HG02571 (cell line): ENCODE measurements at regions not wholly inside any gene's neighbourhood (a gene's known extent, or its start where the extent isn't known, plus 50 kb on each side); places are given as distances from the start of the nearest gene placed in this dataset.
"Not testable (repeated sequence)": the region's sequence is repeated elsewhere in the genome, so short reads cannot be mapped to it uniquely, and the experiment has no call there.

Experiments used
- ATAC-seq: cut with Tn5 transposase; IDR thresholded peaks from one replicate; pipeline ENCODE4 v1.9.1; 2021; ENCODE audit warnings: mild to moderate bottlenecking, moderate library complexity; ENCODE audit not compliant: unreplicated experiment

- no peak for ATAC-seq
These were observed 174.2 kb upstream of the ATP10A start for GRCh38 chr15:26037369-26037768.

- no peak for ATAC-seq
These were observed 170.4 kb upstream of the ATP10A start for GRCh38 chr15:26033493-26033892.

- ATAC-seq: no peak
These were observed 169.2 kb upstream of the ATP10A start for GRCh38 chr15:26032162-26032846.

- not testable (repeated sequence) for ATAC-seq
These were observed 166.5 kb upstream of the ATP10A start for GRCh38 chr15:26029586-26029985.

- no peak for ATAC-seq
These were observed 166.0 kb upstream of the ATP10A start for GRCh38 chr15:26029146-26029545.

- ATAC-seq: no peak
These were observed 165.1 kb upstream of the ATP10A start for GRCh38 chr15:26028086-26028740.

- not testable (repeated sequence) for ATAC-seq
These were observed 163.5 kb upstream of the ATP10A start for GRCh38 chr15:26026671-26027070.

- ATAC-seq: no peak
These were observed 161.1 kb upstream of the ATP10A start for GRCh38 chr15:26024241-26024640.

- no peak for ATAC-seq
These were observed 160.6 kb upstream of the ATP10A start for GRCh38 chr15:26023691-26024090.

- no peak for ATAC-seq
These were observed 160.1 kb upstream of the ATP10A start for GRCh38 chr15:26023231-26023630.

GRCh38 chr15:26020871-26021270 is 157.7 kb upstream of the ATP10A start:
- ATAC-seq: no peak

- no peak for ATAC-seq
These were observed 154.5 kb upstream of the ATP10A start for GRCh38 chr15:26017665-26018064.

GRCh38 chr15:26015516-26016075 is 152.5 kb upstream of the ATP10A start:
- no peak for ATAC-seq

GRCh38 chr15:26013981-26014380 is 150.9 kb upstream of the ATP10A start:
- no peak for ATAC-seq

GRCh38 chr15:26011916-26012315 is 148.8 kb upstream of the ATP10A start:
- no peak for ATAC-seq

GRCh38 chr15:26007151-26007550 is 144.0 kb upstream of the ATP10A start:
- no peak for ATAC-seq

- no peak for ATAC-seq
These were observed 138.1 kb upstream of the ATP10A start for GRCh38 chr15:26001201-26001600.

GRCh38 chr15:25993506-25993905 is 130.4 kb upstream of the ATP10A start:
- ATAC-seq: no peak

GRCh38 chr15:25990220-25990619 is 127.1 kb upstream of the ATP10A start:
- ATAC-seq: no peak

GRCh38 chr15:25989327-25989726 is 126.2 kb upstream of the ATP10A start:
- ATAC-seq: no peak

GRCh38 chr15:25988716-25989115 is 125.6 kb upstream of the ATP10A start:
- not testable (repeated sequence) for ATAC-seq

GRCh38 chr15:25987638-25988037 is 124.5 kb upstream of the ATP10A start:
- ATAC-seq: no peak
